ENCODE measurements at regions not wholly inside any gene's neighbourhood (a gene's known extent, or its start where the extent isn't known, plus 50 kb on each side); places are given as distances from the start of the nearest gene placed in this dataset.

- TF ChIP-seq CTCF (IDR thresholded peaks at IDR 0.05 in 8 of 11, conservative IDR thresholded peaks at IDR 0.05 in 3 of 11), result no peak
- TF ChIP-seq POLR2A (IDR thresholded peaks at IDR 0.05), result no peak
- TF ChIP-seq POLR2AphosphoS5 (IDR thresholded peaks at IDR 0.05), result no peak
Observed at GRCh38 chr2:180848393-180848792, 132.0 kb upstream of the UBE2E3 start.

Measured in spleen (tissue), 7 donors.